GM18907 (cell line): ENCODE measurements at regions not wholly inside any gene's neighbourhood (a gene's known extent, or its start where the extent isn't known, plus 50 kb on each side); places are given as distances from the start of the nearest gene placed in this dataset.

Experiments used
- ATAC-seq: cut with Tn5 transposase; IDR thresholded peaks from one replicate; pipeline ENCODE4 v1.9.1; 2021; ENCODE audit warnings: mild to moderate bottlenecking, moderate library complexity; ENCODE audit not compliant: unreplicated experiment

GRCh38 chr6:6376845-6377244 is 56.4 kb upstream of the F13A1 start:
- ATAC-seq, result no peak

- no peak for ATAC-seq
Measured at GRCh38 chr6:6377621-6378020, 57.2 kb upstream of the F13A1 start.

GRCh38 chr6:6379573-6379972 is 59.1 kb upstream of the F13A1 start:
- peak; percentile 46 for ATAC-seq

- ATAC-seq, result no peak
Measured at GRCh38 chr6:6384520-6384919, 64.1 kb upstream of the F13A1 start.

DNA sequence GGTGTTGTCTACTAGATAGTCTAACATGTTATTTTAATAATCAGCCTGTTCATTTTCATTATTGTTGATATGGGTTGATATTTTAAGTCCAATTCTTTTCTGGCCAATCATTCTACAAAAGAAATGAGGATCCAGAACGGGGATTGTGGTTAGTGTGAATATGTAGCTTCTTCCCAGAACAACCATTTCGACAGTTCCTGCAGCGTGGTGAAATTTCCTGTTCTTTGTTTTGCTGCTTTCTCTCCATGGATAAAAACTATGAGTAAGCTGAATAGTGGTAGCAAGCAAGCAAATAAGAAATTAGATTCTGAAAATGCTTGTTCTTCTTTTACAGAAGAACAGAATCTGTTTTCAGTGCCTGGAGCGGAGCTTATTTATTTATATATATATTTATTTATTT is 65.5 kb upstream of the F13A1 start:
- no peak for ATAC-seq

DNA sequence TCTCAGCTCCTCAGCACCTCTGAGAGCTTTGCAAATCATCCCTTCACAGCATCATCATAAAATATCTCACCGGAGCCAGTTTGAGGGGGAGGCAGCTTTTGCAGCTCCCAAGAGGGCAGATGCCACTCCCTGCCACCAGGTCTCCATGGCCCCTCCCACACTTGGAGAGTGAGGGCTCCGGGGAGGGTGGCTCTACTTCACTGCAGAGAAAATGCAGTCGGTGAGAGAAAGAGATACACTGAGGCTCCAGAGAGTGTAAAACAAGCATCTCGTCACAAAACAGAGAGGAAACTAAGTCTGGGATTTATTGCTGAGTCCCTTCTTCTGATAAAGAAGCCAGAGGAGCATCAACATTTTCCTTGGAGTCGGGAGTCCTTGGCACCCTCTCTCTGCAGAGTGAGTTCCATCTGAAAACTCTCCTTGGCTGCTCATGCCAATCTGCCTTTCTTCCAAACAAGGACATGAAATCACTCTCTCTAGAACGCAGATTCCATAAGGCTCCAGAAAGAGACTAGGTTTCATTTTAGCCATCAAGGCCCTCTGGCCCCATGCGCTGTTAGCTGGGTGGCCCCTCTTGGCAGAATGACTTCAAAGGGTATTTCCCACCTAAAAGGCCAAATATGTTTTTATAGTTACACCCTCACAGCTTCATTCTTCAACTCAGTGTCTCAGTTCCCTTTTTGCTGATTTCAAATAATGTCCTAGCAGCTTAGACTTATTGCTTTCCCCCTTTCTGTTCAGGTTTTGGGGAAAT is 70.6 kb upstream of the F13A1 start:
- ATAC-seq, result peak; percentile 63

DNA sequence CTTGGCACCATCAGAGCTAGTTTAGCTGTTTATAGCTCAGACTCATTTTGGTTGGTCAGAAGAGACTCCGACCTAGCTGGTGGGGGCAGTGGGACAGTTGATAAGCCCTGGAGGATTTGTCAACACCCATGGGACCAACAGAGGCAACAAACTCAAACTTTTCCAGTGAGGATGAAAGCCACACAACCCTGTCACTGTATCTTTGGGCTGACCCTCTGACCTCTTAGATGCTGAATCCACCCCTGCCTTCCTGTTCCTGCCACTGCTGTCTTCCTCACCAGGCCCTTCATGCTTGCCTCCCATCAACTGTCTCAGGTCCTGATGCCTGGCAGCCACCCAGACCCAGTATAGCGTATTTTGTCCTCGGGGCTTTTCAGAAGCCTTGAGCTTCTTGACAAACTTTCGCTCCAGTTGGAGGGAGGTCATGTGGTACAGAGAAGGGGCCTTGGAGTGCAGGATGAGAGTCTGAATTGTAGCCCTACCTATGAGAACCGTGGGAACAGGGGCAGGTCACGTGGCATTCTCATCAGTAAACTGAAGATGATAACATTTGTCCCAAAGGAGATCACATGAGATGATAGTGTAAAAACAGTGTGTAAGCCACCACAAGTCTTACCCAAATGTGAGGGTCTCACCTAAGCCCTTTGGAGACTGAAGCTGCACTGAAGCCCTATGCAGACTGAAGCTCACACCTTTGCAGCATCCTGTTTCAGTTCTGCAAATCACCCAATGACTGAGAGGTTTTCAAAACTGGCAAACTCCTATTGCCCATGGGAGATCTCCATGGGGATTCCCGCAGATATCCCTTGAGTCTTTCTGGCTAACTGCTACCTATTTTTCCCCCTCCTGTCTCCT is 72.0 kb upstream of the F13A1 start:
- ATAC-seq, result peak; percentile 70

- peak; percentile 29 for ATAC-seq
Measured at GRCh38 chr6:6393069-6393529, 72.6 kb upstream of the F13A1 start.

DNA sequence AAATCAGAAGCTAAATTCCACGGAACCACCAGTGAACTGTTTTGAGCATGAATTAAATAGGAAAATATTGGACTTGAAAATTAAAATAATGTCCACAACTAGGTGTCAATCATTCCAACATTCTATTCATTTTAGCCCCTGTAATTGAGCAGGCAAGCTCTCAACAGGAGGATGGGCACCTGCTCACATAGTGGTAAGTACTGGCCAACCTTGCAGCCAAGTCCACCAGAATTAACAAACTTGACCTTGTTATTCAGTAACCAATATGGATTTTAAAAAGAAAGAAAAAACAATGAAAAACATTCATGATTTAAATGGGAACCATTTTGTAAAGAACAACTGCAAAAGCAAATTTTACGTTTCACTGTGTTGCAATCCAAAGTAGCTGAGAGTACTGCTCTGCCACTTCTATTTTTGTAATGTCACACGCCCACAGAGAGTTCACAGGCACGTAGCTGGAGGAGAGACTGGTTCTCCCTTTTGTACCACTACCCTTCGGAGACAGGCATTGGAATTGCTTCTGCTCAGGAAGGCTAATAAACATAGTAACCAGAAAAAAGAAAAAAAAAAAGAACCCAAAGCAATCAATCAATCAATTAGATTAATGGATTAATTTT is 75.2 kb upstream of the F13A1 start:
- ATAC-seq, result no peak

DNA sequence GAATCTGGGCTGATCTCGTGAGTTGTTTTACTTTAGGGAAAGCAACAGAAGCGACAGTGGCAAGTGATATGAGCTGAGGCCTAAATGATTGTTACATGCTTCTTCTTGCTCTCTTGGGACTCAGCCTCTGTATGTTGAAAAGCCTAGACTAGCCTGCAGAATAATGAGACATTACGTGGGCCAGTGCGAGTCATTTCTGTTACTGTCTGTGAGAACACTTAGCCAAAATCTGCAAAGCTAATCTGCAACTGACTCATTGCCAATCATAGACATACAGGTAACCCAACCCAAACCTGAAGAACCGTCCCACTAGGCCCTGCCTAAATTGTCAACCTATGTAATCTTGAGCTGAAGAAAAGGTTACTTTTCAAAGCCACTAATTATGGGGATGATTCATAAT is 77.4 kb upstream of the F13A1 start:
- no peak for ATAC-seq

- no peak for ATAC-seq
Measured at GRCh38 chr6:6399568-6399967, 79.1 kb upstream of the F13A1 start.

DNA sequence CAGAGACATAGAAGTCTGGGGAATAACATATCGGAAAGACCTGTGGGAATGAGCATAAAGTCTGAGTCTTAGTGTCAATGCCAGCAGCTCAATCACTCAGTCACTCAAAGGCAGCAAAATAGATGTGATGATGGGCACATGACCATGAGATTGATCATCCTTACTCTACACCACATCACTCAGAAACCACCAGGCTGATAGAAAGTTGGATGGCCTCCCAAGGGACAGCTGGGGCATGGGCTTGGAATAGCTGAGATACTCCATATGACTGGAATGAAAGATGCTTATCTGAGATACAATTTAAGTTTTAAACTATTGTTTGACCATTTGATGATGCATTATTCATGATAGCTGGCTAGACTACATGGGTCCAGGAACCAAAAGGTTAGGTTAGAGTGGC is 80.9 kb upstream of the F13A1 start:
- no peak for ATAC-seq

DNA sequence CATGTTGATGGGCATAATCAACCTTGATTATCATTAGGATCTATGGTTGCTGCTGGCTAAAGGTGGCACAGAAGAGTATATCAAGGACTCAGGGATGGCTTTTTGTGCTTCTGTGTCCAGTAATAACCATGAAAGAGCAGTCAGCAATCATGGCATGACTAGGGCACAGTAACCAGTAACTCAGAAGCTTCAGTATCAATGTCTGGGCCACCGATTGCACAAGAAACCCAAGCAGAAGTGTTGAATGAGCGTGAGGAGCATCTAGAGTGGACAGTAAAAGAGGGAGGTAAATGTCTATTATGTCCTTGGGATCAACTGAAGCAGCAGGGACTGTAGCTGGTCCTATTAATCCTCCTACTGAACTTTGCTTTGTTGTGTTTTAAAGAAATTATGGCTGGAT is 81.5 kb upstream of the F13A1 start:
- no peak for ATAC-seq

GRCh38 chr6:6402591-6402990 is 82.1 kb upstream of the F13A1 start:
- no peak for ATAC-seq

GRCh38 chr6:6405031-6405430 is 84.6 kb upstream of the F13A1 start:
- ATAC-seq, result no peak

DNA sequence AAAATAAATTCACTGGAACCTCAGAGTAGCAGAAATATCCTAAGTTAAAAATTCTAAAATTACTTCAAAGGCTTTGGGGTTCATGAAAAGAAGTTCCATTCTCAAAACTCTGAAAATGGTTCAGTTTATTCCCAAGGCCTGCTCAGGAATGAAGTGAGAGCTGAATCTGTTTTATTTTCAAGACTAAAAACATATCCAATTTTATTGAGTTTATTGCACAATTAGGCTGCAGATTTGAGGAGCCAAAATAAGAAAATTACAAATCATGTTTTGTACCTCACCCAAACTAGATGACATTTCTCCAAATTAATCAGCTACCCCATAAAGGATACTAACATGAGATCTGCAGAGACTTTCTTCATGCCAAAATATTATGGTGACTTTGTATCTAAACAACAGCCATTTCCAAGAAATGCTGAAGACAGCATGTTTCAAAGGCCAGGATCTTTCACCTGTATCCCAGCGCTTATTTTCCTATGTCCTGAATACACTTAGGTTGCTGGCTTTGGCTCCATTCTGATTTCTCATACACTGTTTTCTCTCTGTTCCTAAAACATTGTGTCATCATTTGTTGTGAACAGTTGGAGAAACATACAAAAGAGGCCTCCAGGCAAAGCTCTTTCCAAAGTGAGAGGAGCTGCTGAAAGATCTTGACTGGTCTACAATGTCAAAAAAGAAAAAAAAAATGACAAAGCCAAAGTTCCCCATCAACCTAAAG is 85.7 kb upstream of the F13A1 start:
- no peak for ATAC-seq

DNA sequence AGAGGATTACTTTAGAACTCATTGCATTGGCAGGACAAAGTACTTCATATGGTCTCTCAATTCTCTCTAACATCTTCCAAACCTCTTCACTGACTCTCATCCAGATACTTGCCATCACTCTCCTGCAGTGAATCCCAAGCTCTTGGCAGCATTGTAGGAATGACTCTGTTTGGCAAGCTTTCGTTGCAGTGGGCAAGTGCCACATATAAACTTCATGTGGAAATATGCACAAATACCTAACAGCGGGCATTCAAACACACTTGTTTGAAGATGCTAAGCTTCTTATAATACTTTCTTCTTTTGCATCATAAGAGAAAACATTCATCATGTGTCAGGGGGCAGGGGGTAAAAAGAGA is 86.2 kb upstream of the F13A1 start:
- no peak for ATAC-seq

DNA sequence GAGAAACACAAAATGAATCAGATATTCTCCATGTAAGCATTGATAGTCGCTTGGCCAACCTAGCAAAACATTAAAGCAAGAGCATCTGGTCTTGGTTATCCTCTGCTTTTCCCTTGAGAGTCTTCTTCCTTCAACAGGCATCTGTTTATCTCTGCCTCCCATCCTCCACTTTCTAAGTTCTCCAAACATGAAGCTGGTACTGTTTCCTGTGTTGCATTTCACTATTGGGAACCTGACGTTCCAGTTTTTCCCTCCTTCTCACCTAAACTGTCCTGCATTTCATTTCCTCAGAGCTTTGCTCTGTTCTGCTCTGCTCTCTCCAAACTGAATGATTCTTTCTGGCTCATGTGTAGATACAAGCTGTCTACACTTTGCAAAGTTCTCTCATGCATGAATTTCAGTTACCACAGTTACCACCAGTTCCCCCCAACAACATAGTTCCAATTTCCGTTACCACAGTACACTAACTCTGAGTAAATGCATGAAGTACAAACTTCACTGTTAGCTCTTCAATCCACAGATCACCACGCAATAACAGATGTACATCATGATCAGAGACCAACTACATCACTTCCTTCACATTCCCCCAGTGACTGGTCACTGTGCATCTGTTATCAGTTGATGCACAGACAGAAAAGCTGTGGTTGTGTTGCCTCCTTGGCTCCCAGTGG is 86.7 kb upstream of the F13A1 start:
- peak; percentile 97 for ATAC-seq

DNA sequence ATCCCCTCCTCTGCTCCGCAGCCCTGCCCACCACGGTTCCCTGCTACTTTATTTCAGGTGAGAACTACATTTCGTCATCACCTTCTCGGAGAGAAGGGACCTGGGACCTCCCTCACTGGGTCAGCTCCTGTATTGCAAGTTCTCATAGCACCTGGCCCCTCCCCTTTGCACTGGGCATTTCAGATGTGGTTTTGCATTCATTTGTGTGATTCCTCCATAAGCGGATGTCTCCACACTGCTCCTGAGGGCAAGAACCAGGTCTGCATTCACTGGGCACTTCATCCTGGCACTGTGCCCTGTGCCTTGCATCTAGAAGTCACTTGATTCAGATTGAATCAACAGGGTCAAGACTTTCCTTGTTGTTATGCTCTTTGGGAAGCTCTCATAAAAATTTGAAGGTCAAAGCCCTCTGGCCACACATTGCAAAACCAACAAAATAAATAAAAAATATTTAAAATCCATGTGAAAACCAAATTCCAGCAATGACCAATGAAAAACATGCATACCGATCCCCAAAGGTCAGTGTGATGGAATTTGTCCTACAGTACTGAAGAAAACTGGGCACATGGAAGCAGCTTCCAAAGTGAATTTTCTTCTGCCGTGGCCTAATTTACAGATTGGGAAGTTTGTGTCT is 89.1 kb upstream of the F13A1 start:
- ATAC-seq, result no peak

DNA sequence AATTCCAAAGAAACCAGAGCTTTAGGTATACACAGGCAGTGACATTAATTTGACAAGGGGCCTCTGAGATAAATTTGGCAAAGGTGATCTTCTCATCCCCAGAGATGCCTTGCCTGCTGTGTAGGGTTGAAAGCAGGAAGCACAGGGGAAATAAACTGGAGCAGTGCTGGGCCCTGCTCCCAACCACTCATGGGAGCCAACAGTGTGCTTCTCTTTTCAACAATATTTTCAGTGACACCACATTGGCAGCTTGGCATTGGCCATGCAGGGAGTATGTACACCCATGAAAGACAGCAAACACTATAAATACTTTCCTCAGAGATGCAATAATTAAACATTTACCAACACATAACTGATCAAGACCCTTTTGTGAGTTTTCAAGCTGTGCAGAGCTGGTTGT is 90.7 kb upstream of the F13A1 start:
- no peak for ATAC-seq
